Endothelial cell of umbilical vein (primary cell): ENCODE measurements at regions not wholly inside any gene's neighbourhood (a gene's known extent, or its start where the extent isn't known, plus 50 kb on each side); places are given as distances from the start of the nearest gene placed in this dataset.

ENCODE experiments used
- BruUV-seq: library from RNA; stranded (reverse); fragments of 400-500 nt; replicated peaks from 2 replicates; lab custom pipeline; 2021; lab: Mats Ljungman, UMichigan
- CTCF ChIA-PET: fragments of 300-600, 350-600 bp; sonication (Branson Sonifier 250); formaldehyde crosslinking; loops from one replicate; lab custom pipeline; 2021; ENCODE audit warnings: antibody characterized with exemption, inconsistent platforms; lab: Charles Lee
- POLR2A ChIA-PET: fragments of 300-600, 350-600 bp; sonication (Branson Sonifier 250); formaldehyde crosslinking; loops from one replicate; lab custom pipeline; 2021; ENCODE audit warnings: antibody characterized with exemption, inconsistent platforms; lab: Charles Lee
- DNase-seq: peaks from one replicate; pipeline ENCODE4 v3.0.0-alpha.2; 2011; ENCODE audit warnings: low read depth, low spot score
- FAIRE-seq: peaks from 2 replicates; lab custom pipeline; 2011; peaks lifted over from hg19 to GRCh38; lab: Jason Lieb, UNC
- H2AFZ ChIP-seq: 2 replicates; pipeline ENCODE4 v1.6.0; 2012; ENCODE audit warnings: low read depth, low read length, control low read depth, inconsistent platforms
- H3K27ac ChIP-seq: 2 replicates; pipeline ENCODE4 v1.5.1; 2011; ENCODE audit warnings: low read depth, mild to moderate bottlenecking, control low read depth, low read length, moderate library complexity; ENCODE audit not compliant: insufficient read depth
- H3K27me3 ChIP-seq, 2 experiments: 2 replicates each; pipeline versions ENCODE4 v1.6.0 to v1.6.1; 2011; ENCODE audit warnings: low read length in 2 of 2, mixed read lengths in 1 of 2; ENCODE audit not compliant: control insufficient read depth in 2 of 2, insufficient read depth in 2 of 2
- H3K36me3 ChIP-seq, 2 experiments: 2 replicates in 1 of 2; 3 replicates in 1 of 2; pipeline ENCODE4 v1.5.1; 2011; ENCODE audit warnings: low read length in 2 of 2, mild to moderate bottlenecking in 1 of 2, moderate library complexity in 1 of 2; ENCODE audit not compliant: control insufficient read depth in 2 of 2, insufficient read depth in 2 of 2; ENCODE audit errors: extremely low read depth in 1 of 2
- H3K4me1 ChIP-seq: 3 replicates; pipeline ENCODE4 v1.5.1; 2011; ENCODE audit warnings: mild to moderate bottlenecking, low read length; ENCODE audit not compliant: control insufficient read depth, insufficient read depth; ENCODE audit errors: extremely low read depth
- H3K4me2 ChIP-seq: 2 replicates; pipeline ENCODE4 v1.6.1; 2011; ENCODE audit warnings: low read length, control low read depth, mixed read lengths; ENCODE audit not compliant: insufficient read depth
- H3K4me3 ChIP-seq, 3 experiments: fragments of 200-600 bp in 1 of 3; sonication (generic), shearing (Covaris generic) in 1 of 3; replicated peaks in 1 of 3; 2 replicates each; pipeline ENCODE4 v1.5.1; 2011 to 2016; ENCODE audit warnings: control low read depth in 3 of 3, low read length in 3 of 3, mild to moderate bottlenecking in 2 of 3, inconsistent platforms in 1 of 3, low read depth in 1 of 3, moderate library complexity in 1 of 3; ENCODE audit not compliant: insufficient read depth in 1 of 3
- H3K79me2 ChIP-seq: 2 replicates; pipeline ENCODE4 v1.6.0; 2012; ENCODE audit warnings: low read length, inconsistent platforms; ENCODE audit not compliant: control insufficient read depth, insufficient read depth
- H3K9ac ChIP-seq: replicated peaks from 2 replicates; pipeline ENCODE3; 2011; ENCODE audit warnings: low read length, control low read depth; ENCODE audit not compliant: insufficient read depth; ENCODE audit errors: extremely low read depth
- H3K9me1 ChIP-seq: replicated peaks from 3 replicates; pipeline ENCODE4 v1.6.0; 2011; ENCODE audit warnings: mild to moderate bottlenecking, low read length; ENCODE audit not compliant: control insufficient read depth, insufficient read depth; ENCODE audit errors: extremely low read depth
- H3K9me3 ChIP-seq: replicated peaks from 2 replicates; pipeline ENCODE4 v1.5.1; 2012; ENCODE audit warnings: low read length, inconsistent platforms; ENCODE audit not compliant: control insufficient read depth, insufficient read depth
- H4K20me1 ChIP-seq: replicated peaks from 2 replicates; pipeline ENCODE3; 2011; ENCODE audit warnings: mild to moderate bottlenecking, low read length; ENCODE audit not compliant: control insufficient read depth, insufficient read depth; ENCODE audit errors: extremely low read depth
- CTCF ChIP-seq, 2 donors: IDR thresholded peaks; 1 replicate in 1 of 2; 2 replicates in 1 of 2; pipeline ENCODE4 v1.5.1; 2011; ENCODE audit warnings: low read length in 2 of 2, mild to moderate bottlenecking in 2 of 2, moderate library complexity in 2 of 2, control low read depth in 1 of 2, inconsistent platforms in 1 of 2, low read depth in 1 of 2; ENCODE audit not compliant: insufficient read depth in 1 of 2; ENCODE audit errors: extremely low read depth in 1 of 2
- MAX ChIP-seq: IDR thresholded peaks from 2 replicates; pipeline ENCODE4 v1.6.1; 2011; ENCODE audit not compliant: insufficient read depth, insufficient read length
- POLR2A ChIP-seq: IDR thresholded peaks from 2 replicates; pipeline ENCODE4 v1.6.1; 2012; ENCODE audit warnings: low read depth, mild to moderate bottlenecking, control low read depth, low read length
- dilution Hi-C: fragments of 300-500 bp; cut with MboI; formaldehyde crosslinking; loops from one replicate; pipeline ENCODE4 v1.15.0; 2019; ENCODE audit warnings: low sequenced_read_pairs; ENCODE audit not compliant: extremely low pct_ligation_motif_present
- intact Hi-C: fragments of 100-400 bp; cut with micrococcal nuclease; formaldehyde crosslinking; loops from one replicate; pipeline ENCODE4 v1.10.0; 2022

GRCh38 chr3:76731471-76731870, 308.4 kb upstream of the ROBO2 start:
- FAIRE-seq = no peak
- CTCF ChIA-PET = no interaction called here
- dilution Hi-C loops = no loop called here

More at GRCh38 chr3:76731471-76731870, 308.4 kb upstream of the ROBO2 start:
- H3K4me3 ChIP-seq = no peak overlapping the region
- H3K9me3 ChIP-seq = peaks cover 2% of the 10 kb centered on the region
- H3K79me2 ChIP-seq = no peaks in the 10 kb centered on the region
- H3K9ac ChIP-seq = no peak overlapping the region
- no peaks in the 10 kb centered on the region for H3K27me3 ChIP-seq
- no peak overlapping the region for H3K27ac ChIP-seq
- no peak for TF ChIP-seq MAX
- TF ChIP-seq CTCF (IDR thresholded peaks at IDR 0.05; ENCODE audit: extremely low read depth in 1 of 2, insufficient read depth in 1 of 2, low read depth in 1 of 2, low read length in 2 of 2) = no peak
- no peak for TF ChIP-seq POLR2A
- intact Hi-C loops = no loop called here
- no peaks in the 10 kb centered on the region for H3K36me3 ChIP-seq
- no peak for DNase-seq
- no peaks in the 10 kb centered on the region for H3K4me1 ChIP-seq
- POLR2A ChIA-PET = no interaction called here
- no peak overlapping the region for H2AFZ ChIP-seq
- BruUV-seq = no TSS peak
- H4K20me1 ChIP-seq = no peaks in the 10 kb centered on the region
- no peak overlapping the region for H3K4me2 ChIP-seq
- H3K9me1 ChIP-seq = no peaks in the 10 kb centered on the region
